H1 (cell line): ENCODE measurements at regions not wholly inside any gene's neighbourhood (a gene's known extent, or its start where the extent isn't known, plus 50 kb on each side); places are given as distances from the start of the nearest gene placed in this dataset.
"Not testable (repeated sequence)": the region's sequence is repeated elsewhere in the genome, so short reads cannot be mapped to it uniquely, and the experiment has no call there.

Experiments used
- CTCF ChIA-PET: fragments of 300-600 bp; sonication (Branson Sonifier 250); formaldehyde crosslinking; loops from one replicate; lab custom pipeline; 2021; ENCODE audit not compliant: partially characterized antibody; lab: Charles Lee
- POLR2A ChIA-PET: fragments of 300-600 bp; sonication (Branson Sonifier 250); formaldehyde crosslinking; loops from one replicate; lab custom pipeline; 2021; ENCODE audit warnings: inconsistent platforms; ENCODE audit not compliant: partially characterized antibody; lab: Charles Lee
- DNase-seq, 2 experiments: peaks; one replicate each; pipeline versions ENCODE4 v3.0.0 to v3.0.0-alpha.2; 2010 to 2022; ENCODE audit warnings: low spot score in 2 of 2, low read depth in 1 of 2, mixed read lengths in 1 of 2
- FAIRE-seq: peaks from 2 replicates; lab custom pipeline; 2011; peaks lifted over from hg19 to GRCh38; lab: Jason Lieb, UNC
- H2AFZ ChIP-seq: 2 replicates; pipeline ENCODE4 v1.8.1; 2012; ENCODE audit warnings: low read length, inconsistent platforms
- H2AK5ac ChIP-seq: 2 replicates; pipeline ENCODE4 v1.6.1; 2013; ENCODE audit warnings: low read depth, low read length
- H2BK120ac ChIP-seq: replicated peaks from 2 replicates; pipeline ENCODE3; 2013; ENCODE audit warnings: low read depth, low read length, inconsistent platforms
- H2BK12ac ChIP-seq: 2 replicates; pipeline ENCODE4 v1.6.1; 2013; ENCODE audit warnings: low read depth, low read length
- H2BK15ac ChIP-seq: 2 replicates; pipeline ENCODE4 v1.6.1; 2013; ENCODE audit warnings: low read length
- H2BK20ac ChIP-seq: 2 replicates; pipeline ENCODE4 v1.6.1; 2013; ENCODE audit warnings: low read length
- H2BK5ac ChIP-seq: 2 replicates; pipeline ENCODE4 v1.6.1; 2013; ENCODE audit warnings: low read depth, low read length
- H3K14ac ChIP-seq: 2 replicates; pipeline ENCODE4 v1.6.1; 2013; ENCODE audit warnings: inconsistent platforms; ENCODE audit not compliant: insufficient read length
- H3K18ac ChIP-seq: 2 replicates; pipeline ENCODE4 v1.6.1; 2013; ENCODE audit warnings: low read length; ENCODE audit errors: extremely low read depth
- H3K23ac ChIP-seq: 2 replicates; pipeline ENCODE4 v1.6.1; 2013; ENCODE audit warnings: inconsistent platforms; ENCODE audit not compliant: insufficient read length
- H3K23me2 ChIP-seq: 2 replicates; pipeline ENCODE4 v1.6.1; 2013; ENCODE audit warnings: low read depth, low read length
- H3K27ac ChIP-seq: 2 replicates; pipeline ENCODE4 v1.6.1; 2011; ENCODE audit warnings: low read depth, low read length, inconsistent platforms
- H3K27me3 ChIP-seq, 4 experiments: replicated peaks in 1 of 4; 1 replicate in 1 of 4; 2 replicates in 3 of 4; pipeline versions ENCODE4 v1.6.1 to v1.8.1; 2011 to 2013; ENCODE audit warnings: low read length in 3 of 4, mild to moderate bottlenecking in 3 of 4, inconsistent platforms in 2 of 4, mixed read lengths in 2 of 4, moderate library complexity in 1 of 4; ENCODE audit not compliant: control insufficient read depth in 3 of 4, insufficient read depth in 3 of 4; ENCODE audit errors: extremely low read depth in 1 of 4
- H3K36me3 ChIP-seq, 4 experiments: 2 replicates each; pipeline versions ENCODE4 v1.6.1 to v1.8.1; 2011 to 2013; ENCODE audit warnings: mild to moderate bottlenecking in 4 of 4, low read length in 3 of 4, moderate library complexity in 2 of 4, control low read depth in 1 of 4, inconsistent platforms in 1 of 4; ENCODE audit not compliant: insufficient read depth in 4 of 4, control insufficient read depth in 2 of 4
- H3K4ac ChIP-seq: replicated peaks from 2 replicates; pipeline ENCODE3; 2013; ENCODE audit warnings: low read length, low read depth, mixed read lengths, inconsistent platforms; ENCODE audit not compliant: insufficient read length
- H3K4me1 ChIP-seq, 4 experiments: replicated peaks in 1 of 4; 1 replicate in 1 of 4; 2 replicates in 3 of 4; pipeline versions ENCODE4 v1.6.1 to v1.8.1; 2011 to 2013; ENCODE audit warnings: low read length in 3 of 4, inconsistent platforms in 2 of 4, mixed read lengths in 1 of 4; ENCODE audit not compliant: insufficient read depth in 4 of 4, control insufficient read depth in 3 of 4
- H3K4me2 ChIP-seq, 2 experiments: 2 replicates each; pipeline versions ENCODE4 v1.6.1 to v1.8.1; 2011 to 2013; ENCODE audit warnings: low read depth in 2 of 2, low read length in 2 of 2, control low read depth in 1 of 2, inconsistent platforms in 1 of 2, mild to moderate bottlenecking in 1 of 2; ENCODE audit not compliant: insufficient read depth in 1 of 2
- H3K4me3 ChIP-seq, 4 experiments: fragments of 200-600, 300-600 bp in 1 of 4; sonication (generic), shearing (Covaris generic), sonication (Bioruptor Twin) in 1 of 4; 2 replicates each; pipeline versions ENCODE4 v1.5.1 to v1.8.1; 2011 to 2016; ENCODE audit warnings: low read length in 4 of 4, low read depth in 3 of 4, control low read depth in 2 of 4, inconsistent platforms in 2 of 4, mild to moderate bottlenecking in 2 of 4, mixed read lengths in 1 of 4, moderate library complexity in 1 of 4; ENCODE audit not compliant: insufficient read depth in 2 of 4; ENCODE audit errors: extremely low read depth in 1 of 4
- H3K56ac ChIP-seq: replicated peaks from 2 replicates; pipeline ENCODE3; 2013; ENCODE audit warnings: low read depth, mild to moderate bottlenecking, mixed read lengths, low read length, inconsistent platforms; ENCODE audit not compliant: insufficient read length
- H3K79me1 ChIP-seq: 2 replicates; pipeline ENCODE4 v1.6.1; 2013; ENCODE audit warnings: low read depth, low read length, control low read depth
- H3K79me2 ChIP-seq, 2 experiments: 2 replicates each; pipeline versions ENCODE4 v1.6.1 to v1.8.1; 2012 to 2013; ENCODE audit warnings: low read length in 2 of 2, mild to moderate bottlenecking in 2 of 2, inconsistent platforms in 1 of 2; ENCODE audit not compliant: insufficient read depth in 2 of 2, control insufficient read depth in 1 of 2
- H3K9ac ChIP-seq, 4 experiments: replicated peaks in 1 of 4; 1 replicate in 1 of 4; 2 replicates in 3 of 4; pipeline versions ENCODE4 v1.6.1 to v1.8.1; 2011 to 2013; ENCODE audit warnings: low read depth in 3 of 4, low read length in 3 of 4, control low read depth in 2 of 4, mild to moderate bottlenecking in 2 of 4, moderate library complexity in 2 of 4, inconsistent platforms in 1 of 4; ENCODE audit errors: extremely low read depth in 1 of 4
- H3K9me3 ChIP-seq, 2 experiments: 2 replicates each; pipeline versions ENCODE4 v1.6.1 to v1.8.1; 2012 to 2013; ENCODE audit warnings: mild to moderate bottlenecking in 2 of 2, moderate library complexity in 2 of 2, control low read depth in 1 of 2, inconsistent platforms in 1 of 2, low read depth in 1 of 2, low read length in 1 of 2, mixed read lengths in 1 of 2; ENCODE audit not compliant: insufficient read depth in 2 of 2
- H4K20me1 ChIP-seq, 2 experiments: replicated peaks in 1 of 2; 2 replicates each; pipeline versions ENCODE3 to v1.8.1; 2011 to 2013; ENCODE audit warnings: inconsistent platforms in 2 of 2, low read length in 2 of 2, mild to moderate bottlenecking in 1 of 2; ENCODE audit not compliant: insufficient read depth in 2 of 2, control insufficient read depth in 1 of 2
- H4K5ac ChIP-seq: 2 replicates; pipeline ENCODE4 v1.6.1; 2013; ENCODE audit warnings: low read length, low read depth, mixed read lengths, inconsistent platforms; ENCODE audit not compliant: insufficient read length
- H4K8ac ChIP-seq: 2 replicates; pipeline ENCODE4 v1.8.0; 2013; ENCODE audit warnings: mild to moderate bottlenecking, moderate library complexity, low read length, inconsistent platforms; ENCODE audit not compliant: insufficient read depth; ENCODE audit errors: extremely low read depth
- H4K91ac ChIP-seq: replicated peaks from 2 replicates; pipeline ENCODE3; 2013; ENCODE audit warnings: low read length, mixed read lengths, inconsistent platforms; ENCODE audit not compliant: insufficient read length
- WGBS, 2 experiments: shearing (Covaris generic) in 1 of 2; methylation state at CpG; one replicate each; pipeline versions ENCODE4 v1.1.6 to v1.1.7; 2013 to 2015; ENCODE audit warnings: low lambda C conversion rate in 2 of 2, mixed read lengths in 2 of 2, inconsistent platforms in 1 of 2, low coverage in 1 of 2, missing lambda C conversion rate in 1 of 2; ENCODE audit not compliant: insufficient replicate concordance in 2 of 2, insufficient coverage in 1 of 2, insufficient read length in 1 of 2; ENCODE audit errors: extremely low coverage in 1 of 2, missing lambda C conversion rate in 1 of 2; 5-methylcytosine and 5-hydroxymethylcytosine counted together

GRCh38 chr7:39796947-39797346, 153.1 kb upstream of the CDK13 start:
- H3K23me2 ChIP-seq, H3K27ac ChIP-seq, H3K4me1 ChIP-seq, H4K91ac ChIP-seq, H2BK5ac ChIP-seq, H3K4me2 ChIP-seq, H3K4me3 ChIP-seq, H3K9ac ChIP-seq, H4K5ac ChIP-seq, H3K14ac ChIP-seq, DNase-seq, H3K27me3 ChIP-seq, H3K79me2 ChIP-seq, H3K9me3 ChIP-seq, H4K8ac ChIP-seq, H3K56ac ChIP-seq, H3K18ac ChIP-seq, H3K4ac ChIP-seq, H2BK20ac ChIP-seq, H2BK15ac ChIP-seq, H4K20me1 ChIP-seq, H3K23ac ChIP-seq, FAIRE-seq, H2BK12ac ChIP-seq, POLR2A ChIA-PET, H2AK5ac ChIP-seq, H2AFZ ChIP-seq, H2BK120ac ChIP-seq, H3K79me1 ChIP-seq: not testable (repeated sequence)
- CTCF ChIA-PET: interaction anchor here (0.6 kb wide), 1 partner anchor 338 kb away, joined by 3 read pairs; no protein-coding TSS in a partner anchor
- WGBS, 2 experiments: 94% methylated on average over 4 of the region's 6 CpGs; no CpG with 5 or more reads in 1 of the 2 experiments
- H3K36me3 ChIP-seq: peaks cover 0 to 19% (median 0%) of the 10 kb centered on the region in 4 experiments; a peak in 1 of 8 replicates
